ENCODE measurements at regions not wholly inside any gene's neighbourhood (a gene's known extent, or its start where the extent isn't known, plus 50 kb on each side); places are given as distances from the start of the nearest gene placed in this dataset.
"Not testable (repeated sequence)": the region's sequence is repeated elsewhere in the genome, so short reads cannot be mapped to it uniquely, and the experiment has no call there.

DNA sequence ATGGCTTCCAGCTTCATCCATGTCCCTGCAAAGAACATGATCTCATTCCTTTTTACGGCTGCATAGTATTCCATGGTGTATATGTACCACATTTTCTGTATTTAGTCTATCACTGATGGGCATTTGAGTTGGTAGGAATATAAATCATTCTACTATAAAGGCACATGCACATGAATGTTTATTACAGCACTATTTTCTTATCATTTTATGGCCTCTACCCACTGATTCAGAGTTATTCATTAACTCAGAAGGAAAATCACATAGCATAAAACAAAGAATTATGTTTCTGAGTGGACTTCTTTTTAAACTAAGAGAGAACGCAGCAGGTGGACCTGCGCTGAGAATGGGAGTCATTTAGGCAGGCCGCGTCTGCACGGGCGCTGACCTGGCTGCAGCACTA is 619.6 kb downstream of the FBXO15 start:
- Histone ChIP-seq H3K27me3 (ENCODE audit: insufficient read depth, low read length) (no peaks in the 10 kb centered on the region), H3K79me2 (ENCODE audit: insufficient read depth, low read length) (no peaks in the 10 kb centered on the region), H3K27ac (ENCODE audit: low read depth, low read length) (no peak overlapping the region), H3K9me3 (ENCODE audit: low read depth, low read length) (no peaks in the 10 kb centered on the region), H3K4me3 (ENCODE audit: insufficient read depth, low read length) (no peak overlapping the region), H3K4me2 (ENCODE audit: insufficient read depth, low read length) (no peak overlapping the region), H3K36me3 (ENCODE audit: insufficient read depth, low read length) (no peaks in the 10 kb centered on the region), H3K4me1 (ENCODE audit: insufficient read depth, low read length) (no peaks in the 10 kb centered on the region), H2AFZ (ENCODE audit: low read length) (no peak overlapping the region), H4K20me1 (ENCODE audit: insufficient read depth, low read length) (no peaks in the 10 kb centered on the region)
- TF ChIP-seq, protein P1, sequence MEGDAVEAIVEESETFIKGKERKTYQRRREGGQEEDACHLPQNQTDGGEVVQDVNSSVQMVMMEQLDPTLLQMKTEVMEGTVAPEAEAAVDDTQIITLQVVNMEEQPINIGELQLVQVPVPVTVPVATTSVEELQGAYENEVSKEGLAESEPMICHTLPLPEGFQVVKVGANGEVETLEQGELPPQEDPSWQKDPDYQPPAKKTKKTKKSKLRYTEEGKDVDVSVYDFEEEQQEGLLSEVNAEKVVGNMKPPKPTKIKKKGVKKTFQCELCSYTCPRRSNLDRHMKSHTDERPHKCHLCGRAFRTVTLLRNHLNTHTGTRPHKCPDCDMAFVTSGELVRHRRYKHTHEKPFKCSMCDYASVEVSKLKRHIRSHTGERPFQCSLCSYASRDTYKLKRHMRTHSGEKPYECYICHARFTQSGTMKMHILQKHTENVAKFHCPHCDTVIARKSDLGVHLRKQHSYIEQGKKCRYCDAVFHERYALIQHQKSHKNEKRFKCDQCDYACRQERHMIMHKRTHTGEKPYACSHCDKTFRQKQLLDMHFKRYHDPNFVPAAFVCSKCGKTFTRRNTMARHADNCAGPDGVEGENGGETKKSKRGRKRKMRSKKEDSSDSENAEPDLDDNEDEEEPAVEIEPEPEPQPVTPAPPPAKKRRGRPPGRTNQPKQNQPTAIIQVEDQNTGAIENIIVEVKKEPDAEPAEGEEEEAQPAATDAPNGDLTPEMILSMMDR (IDR thresholded peaks at IDR 0.05; ENCODE audit: extremely low read depth, low read depth, low read length): no peak
- DNase-seq (ENCODE audit: insufficient read length, low spot score, missing footprints): no peak

DNA sequence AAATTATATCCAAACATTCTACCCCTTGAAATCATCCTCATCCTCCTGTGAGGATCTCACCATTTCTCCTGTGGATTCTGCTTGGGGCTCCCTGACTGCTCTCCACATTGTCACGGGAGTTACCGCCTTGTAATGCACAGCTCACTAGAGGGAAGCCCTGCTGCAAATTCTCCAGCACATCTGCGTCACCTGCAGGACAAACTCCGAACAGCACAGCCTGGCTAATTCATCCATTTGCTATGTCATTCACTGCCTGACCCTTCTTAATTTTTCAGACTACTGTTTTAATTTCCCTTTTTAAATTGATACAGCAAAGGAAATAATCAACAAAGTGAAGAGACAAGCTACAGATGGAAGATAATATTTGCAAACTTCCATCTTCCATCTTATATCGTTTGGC is 627.4 kb downstream of the FBXO15 start:
- DNase-seq (ENCODE audit: insufficient read length, low spot score, missing footprints): peak; percentile 1
- Histone ChIP-seq H3K27me3 (ENCODE audit: insufficient read depth, low read length) (no peaks in the 10 kb centered on the region), H3K79me2 (ENCODE audit: insufficient read depth, low read length) (no peaks in the 10 kb centered on the region), H3K4me1 (ENCODE audit: insufficient read depth, low read length) (no peaks in the 10 kb centered on the region), H4K20me1 (ENCODE audit: insufficient read depth, low read length) (no peaks in the 10 kb centered on the region), H3K4me2 (ENCODE audit: insufficient read depth, low read length) (no peak overlapping the region), H3K4me3 (ENCODE audit: insufficient read depth, low read length) (no peak overlapping the region), H3K9me3 (ENCODE audit: low read depth, low read length) (no peaks in the 10 kb centered on the region), H3K27ac (ENCODE audit: low read depth, low read length) (no peak overlapping the region), H2AFZ (ENCODE audit: low read length) (no peak overlapping the region), H3K36me3 (ENCODE audit: insufficient read depth, low read length) (no peaks in the 10 kb centered on the region)
- TF ChIP-seq, protein P1 (IDR thresholded peaks at IDR 0.05; ENCODE audit: extremely low read depth, low read depth, low read length): no peak

DNA sequence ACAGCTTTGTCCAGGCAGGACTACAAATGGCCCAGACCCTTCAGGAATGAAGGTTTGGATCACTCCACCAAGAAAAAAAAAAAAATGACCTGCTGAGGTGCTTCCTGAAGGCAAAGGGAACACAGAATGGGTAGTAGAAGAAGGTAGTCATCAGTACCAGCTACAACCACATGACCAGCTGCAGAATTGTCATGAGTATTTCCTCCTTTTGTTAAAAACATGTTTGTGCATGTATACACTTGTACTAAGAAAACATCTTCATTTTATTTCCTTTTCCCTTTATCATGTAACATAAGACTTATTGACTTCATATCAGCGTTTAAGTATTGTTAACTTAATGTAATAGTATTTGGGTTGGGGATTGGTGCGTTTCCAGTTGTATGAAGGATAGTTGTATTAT is 631.6 kb downstream of the FBXO15 start:
- not testable (repeated sequence) for H3K4me2 ChIP-seq (ENCODE audit: insufficient read depth, low read length); H3K4me3 ChIP-seq (ENCODE audit: insufficient read depth, low read length); H3K27ac ChIP-seq (ENCODE audit: low read depth, low read length); H4K20me1 ChIP-seq (ENCODE audit: insufficient read depth, low read length); H2AFZ ChIP-seq (ENCODE audit: low read length); H3K9me3 ChIP-seq (ENCODE audit: low read depth, low read length); H3K79me2 ChIP-seq (ENCODE audit: insufficient read depth, low read length); H3K27me3 ChIP-seq (ENCODE audit: insufficient read depth, low read length); DNase-seq (ENCODE audit: insufficient read length, low spot score, missing footprints); H3K36me3 ChIP-seq (ENCODE audit: insufficient read depth, low read length); H3K4me1 ChIP-seq (ENCODE audit: insufficient read depth, low read length)

DNA sequence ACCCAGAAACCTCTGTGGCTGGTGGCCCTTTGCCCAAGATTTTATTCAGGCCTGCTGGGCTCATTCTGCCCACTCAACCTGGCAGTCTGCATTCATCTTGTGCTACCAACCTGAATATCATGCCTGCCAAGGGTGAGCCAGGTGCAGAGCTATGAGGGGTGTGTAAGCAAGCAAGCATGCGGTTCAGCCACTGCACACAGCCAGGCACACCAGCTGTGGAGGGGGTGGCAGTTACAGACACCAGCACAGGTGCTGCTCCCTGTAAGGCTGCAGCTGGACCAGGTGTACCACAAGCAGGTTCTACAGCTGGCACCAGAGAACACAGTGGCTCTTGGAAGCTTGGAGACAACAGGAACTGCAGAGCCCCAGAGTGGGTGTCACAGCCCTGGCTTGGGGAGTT is 633.2 kb downstream of the FBXO15 start:
- Histone ChIP-seq H3K36me3 (ENCODE audit: insufficient read depth, low read length) (no peaks in the 10 kb centered on the region), H2AFZ (ENCODE audit: low read length) (no peak overlapping the region), H3K9me3 (ENCODE audit: low read depth, low read length) (no peaks in the 10 kb centered on the region), H3K79me2 (ENCODE audit: insufficient read depth, low read length) (no peaks in the 10 kb centered on the region), H3K27ac (ENCODE audit: low read depth, low read length) (no peak overlapping the region), H3K27me3 (ENCODE audit: insufficient read depth, low read length) (no peaks in the 10 kb centered on the region), H3K4me1 (ENCODE audit: insufficient read depth, low read length) (no peaks in the 10 kb centered on the region), H4K20me1 (ENCODE audit: insufficient read depth, low read length) (no peaks in the 10 kb centered on the region), H3K4me2 (ENCODE audit: insufficient read depth, low read length) (no peak overlapping the region), H3K4me3 (ENCODE audit: insufficient read depth, low read length) (no peak overlapping the region)
- no peak for DNase-seq (ENCODE audit: insufficient read length, low spot score, missing footprints)
- TF ChIP-seq, protein P1 (IDR thresholded peaks at IDR 0.05; ENCODE audit: extremely low read depth, low read depth, low read length): no peak

Data from osteoblast (primary cell).